ENCODE measurements at regions not wholly inside any gene's neighbourhood (a gene's known extent, or its start where the extent isn't known, plus 50 kb on each side); places are given as distances from the start of the nearest gene placed in this dataset.

DNA sequence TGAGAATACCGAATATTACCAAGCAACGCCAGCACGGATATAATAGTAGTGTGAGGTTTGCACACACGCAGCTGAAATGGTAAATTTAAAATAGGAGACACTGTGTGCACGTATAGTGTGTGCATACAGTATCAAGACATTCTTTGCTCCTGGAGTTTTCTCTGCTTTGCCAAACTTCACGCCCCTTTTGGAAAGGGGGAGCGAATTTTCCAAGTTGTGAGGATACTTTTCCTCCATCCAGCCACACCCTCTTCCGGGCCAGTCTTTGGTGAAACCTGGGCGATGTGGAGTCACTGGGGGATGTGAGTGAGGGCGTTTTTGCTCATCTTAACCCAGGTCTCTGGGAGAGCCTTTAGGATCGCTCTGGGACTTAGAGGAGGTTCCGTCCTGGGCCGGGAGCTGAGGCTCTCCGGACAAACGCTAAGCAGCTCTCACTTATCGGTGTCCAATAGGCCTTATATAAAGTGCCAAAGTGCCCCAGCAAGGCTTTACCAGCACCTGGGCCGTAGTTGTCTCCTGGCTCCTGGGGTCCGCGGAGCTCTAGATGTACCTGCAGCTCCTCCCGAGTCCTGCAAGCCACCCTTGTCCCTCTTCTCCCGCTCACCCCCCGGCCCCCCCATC, 160.0 kb upstream of the MKI67 start:
- CTCF ChIA-PET: interaction anchor here (1.5 kb wide), 1 partner anchor 12 kb away, joined by 3 read pairs; no protein-coding TSS in a partner anchor
- Mint-ChIP-seq H3K27ac (no peak overlapping the region), H3K36me3 (ENCODE audit: low read depth) (no peaks in the 10 kb centered on the region), H3K4me3 (no peak overlapping the region), H3K4me1 (ENCODE audit: low read depth) (no peaks in the 10 kb centered on the region), H3K9me3 (ENCODE audit: insufficient read depth) (no peaks in the 10 kb centered on the region), H3K27me3 (ENCODE audit: low read depth) (peaks cover 34% of the 10 kb centered on the region)
- DNase-seq (no peak), ATAC-seq (peak; percentile 15)
- POLR2A ChIA-PET: interaction anchor here (0.6 kb wide), 1 partner anchor 1419 kb away, joined by 4 read pairs; no protein-coding TSS in a partner anchor

DNA sequence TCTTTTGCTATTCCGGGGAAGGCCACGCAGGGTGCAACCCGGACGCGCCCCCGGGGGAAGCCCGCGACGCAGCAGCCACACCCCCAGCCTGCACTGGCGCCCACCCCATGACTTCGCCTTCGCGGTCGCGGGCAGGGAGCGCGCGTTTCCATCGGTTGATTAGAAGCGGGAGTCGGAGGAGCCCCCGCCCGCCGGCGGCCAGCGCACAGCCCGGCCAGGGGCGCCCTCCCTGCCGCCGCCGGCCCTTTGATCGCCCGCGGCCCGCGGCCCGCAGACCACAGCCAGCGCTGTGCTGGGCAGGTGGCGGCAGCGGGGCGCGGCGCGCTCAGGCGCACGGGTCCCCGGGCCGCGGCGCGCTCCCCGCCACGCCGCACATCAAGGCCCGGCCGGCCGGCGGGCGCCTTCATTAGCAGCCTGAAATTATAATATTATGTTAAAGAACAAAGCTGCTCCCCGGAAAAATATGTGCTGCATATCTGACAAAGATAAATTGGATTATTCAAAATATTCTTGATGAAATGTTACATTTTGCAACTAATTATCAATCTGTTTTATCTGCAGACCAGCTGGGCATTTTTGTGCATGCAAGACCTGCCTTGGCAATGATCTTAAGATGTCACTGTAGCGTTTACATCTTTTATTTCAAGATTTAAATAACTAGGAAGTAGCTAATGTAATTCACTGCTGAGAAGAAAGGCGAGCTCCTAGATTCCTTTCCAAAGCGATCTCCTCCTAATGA, 160.7 kb upstream of the MKI67 start:
- ChIA-PET POLR2A (interaction anchor here (0.6 kb wide), 1 partner anchor 1418 kb away, joined by 4 read pairs; no protein-coding TSS in a partner anchor), CTCF (interaction anchor here (1.5 kb wide), 1 partner anchor 12 kb away, joined by 3 read pairs; no protein-coding TSS in a partner anchor)
- H3K27me3 Mint-ChIP-seq (ENCODE audit: low read depth): peaks cover 32% of the 10 kb centered on the region
- H3K9me3 Mint-ChIP-seq (ENCODE audit: insufficient read depth): no peaks in the 10 kb centered on the region
- DNase-seq (no peak), ATAC-seq (no peak)
- H3K4me1 Mint-ChIP-seq (ENCODE audit: low read depth): no peaks in the 10 kb centered on the region
- H3K36me3 Mint-ChIP-seq (ENCODE audit: low read depth): no peaks in the 10 kb centered on the region
- H3K27ac Mint-ChIP-seq: no peak overlapping the region
- H3K4me3 Mint-ChIP-seq: no peak overlapping the region

DNA sequence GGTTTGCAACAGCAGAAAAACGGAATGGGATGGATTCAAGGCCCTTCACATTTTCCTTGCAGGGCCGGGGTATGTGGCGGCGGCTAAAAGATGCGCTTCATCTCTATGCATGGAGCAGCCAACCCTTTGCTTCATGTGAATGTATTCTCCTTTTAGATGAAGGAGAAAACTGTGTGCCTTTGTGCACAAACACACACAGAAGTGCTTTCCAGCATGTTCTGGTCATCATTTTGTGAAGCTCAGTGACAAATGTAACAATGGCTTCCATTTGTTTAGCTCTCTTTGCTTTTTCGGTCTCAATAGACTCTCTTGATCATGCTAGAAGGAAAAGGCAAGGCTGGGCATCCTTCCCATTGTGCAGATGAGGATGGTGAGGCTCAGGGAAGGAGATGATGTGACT, 161.7 kb upstream of the MKI67 start:
- Mint-ChIP-seq H3K27me3 (ENCODE audit: low read depth) (peaks cover 32% of the 10 kb centered on the region), H3K4me1 (ENCODE audit: low read depth) (no peaks in the 10 kb centered on the region), H3K4me3 (no peak overlapping the region), H3K9me3 (ENCODE audit: insufficient read depth) (no peaks in the 10 kb centered on the region), H3K36me3 (ENCODE audit: low read depth) (no peaks in the 10 kb centered on the region), H3K27ac (no peak overlapping the region)
- no peak for ATAC-seq
- POLR2A ChIA-PET: no interaction called here
- no peak for DNase-seq
- CTCF ChIA-PET: interaction anchor here (1.5 kb wide), 1 partner anchor 13 kb away, joined by 3 read pairs; no protein-coding TSS in a partner anchor

DNA sequence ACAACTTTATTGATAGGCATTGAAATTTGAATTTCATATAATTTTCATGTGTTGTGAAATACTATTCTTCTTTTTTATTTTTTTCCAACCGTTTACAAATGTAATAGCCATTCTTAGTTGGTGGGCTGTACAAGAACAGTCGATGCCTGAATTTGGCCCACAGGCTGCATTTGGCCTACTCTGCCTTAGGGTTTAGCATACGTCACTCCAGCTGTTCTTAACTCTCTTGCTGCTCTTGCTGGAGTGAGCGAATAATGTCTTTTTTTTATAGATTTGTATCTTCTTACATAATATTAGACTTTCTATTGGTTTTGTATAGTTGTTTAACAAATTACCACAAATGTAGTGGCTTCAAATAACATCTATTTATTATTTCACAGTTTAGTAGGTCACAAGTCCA, 163.4 kb upstream of the MKI67 start:
- DNase-seq (no peak), ATAC-seq (no peak)
- Mint-ChIP-seq H3K27ac (no peak overlapping the region), H3K4me1 (ENCODE audit: low read depth) (no peaks in the 10 kb centered on the region), H3K27me3 (ENCODE audit: low read depth) (peaks cover 32% of the 10 kb centered on the region), H3K9me3 (ENCODE audit: insufficient read depth) (no peaks in the 10 kb centered on the region), H3K4me3 (no peak overlapping the region), H3K36me3 (ENCODE audit: low read depth) (no peaks in the 10 kb centered on the region)
- CTCF ChIA-PET: interaction anchor here (0.9 kb wide), 1 partner anchor 25 kb away, joined by 3 read pairs; no protein-coding TSS in a partner anchor
- POLR2A ChIA-PET: no interaction called here

DNA sequence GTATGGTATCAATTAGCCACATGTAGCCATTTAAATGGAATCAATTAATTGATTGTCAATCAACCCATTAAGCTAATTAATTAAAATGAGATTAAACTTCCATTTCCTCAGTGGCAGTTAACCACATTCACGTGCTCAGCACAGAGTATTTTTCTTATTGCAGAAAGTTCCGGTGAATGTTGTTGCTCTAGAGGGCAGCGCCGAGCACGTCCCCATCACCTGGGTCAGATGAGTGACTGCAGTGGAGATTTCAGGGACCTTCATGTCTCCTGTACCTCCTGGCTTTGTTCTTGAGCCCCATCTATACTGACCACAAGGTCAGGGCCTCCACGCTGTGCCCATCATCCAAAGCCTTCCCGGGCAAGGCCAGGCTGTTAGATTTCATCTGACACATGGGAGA, 168.8 kb upstream of the MKI67 start:
- CTCF ChIA-PET: no interaction called here
- no peaks in the 10 kb centered on the region for H3K36me3 Mint-ChIP-seq (ENCODE audit: low read depth)
- no peak overlapping the region for H3K4me3 Mint-ChIP-seq
- POLR2A ChIA-PET: no interaction called here
- H3K27me3 Mint-ChIP-seq (ENCODE audit: low read depth): no peaks in the 10 kb centered on the region
- DNase-seq (no peak), ATAC-seq (no peak)
- no peak overlapping the region for H3K27ac Mint-ChIP-seq
- H3K9me3 Mint-ChIP-seq (ENCODE audit: insufficient read depth): no peaks in the 10 kb centered on the region
- H3K4me1 Mint-ChIP-seq (ENCODE audit: low read depth): no peaks in the 10 kb centered on the region

DNA sequence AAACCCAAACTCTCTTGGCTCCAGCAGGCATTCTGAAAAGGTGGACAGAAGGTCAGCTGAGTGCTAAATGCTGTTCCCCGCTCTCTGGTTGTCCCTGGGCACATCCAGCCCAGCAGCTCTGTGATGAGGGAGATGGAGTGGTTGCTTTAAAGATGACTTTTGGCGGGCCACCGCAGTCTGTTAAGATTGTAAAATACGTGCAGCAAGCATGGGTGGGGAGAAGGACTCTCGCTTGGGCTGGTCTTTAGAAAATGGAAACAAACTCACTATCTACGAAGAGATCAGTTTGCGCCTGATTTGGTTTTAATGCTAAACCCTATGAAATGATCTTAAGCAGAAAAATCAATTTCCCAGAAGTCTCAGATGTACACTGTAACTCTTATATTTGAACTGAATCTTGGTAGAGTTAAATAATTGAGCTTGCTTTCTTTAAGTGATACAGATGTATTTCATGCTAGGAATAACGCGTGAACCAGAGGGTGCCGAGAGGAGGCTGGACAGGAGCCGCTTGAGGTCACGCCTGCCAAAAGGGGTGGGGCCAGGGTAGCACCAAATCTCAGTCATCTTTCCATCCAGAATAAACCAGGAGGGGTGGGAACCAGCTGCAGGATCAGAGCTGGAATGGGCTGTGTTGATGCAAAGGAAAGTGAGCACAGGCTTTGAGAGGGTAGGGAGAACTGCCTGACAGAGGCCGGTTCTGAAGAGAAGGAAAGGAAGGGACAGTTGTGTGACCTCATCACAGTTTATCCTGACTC, 170.2 kb upstream of the MKI67 start:
- no peak for ATAC-seq
- Mint-ChIP-seq H3K9me3 (ENCODE audit: insufficient read depth) (no peaks in the 10 kb centered on the region), H3K4me1 (ENCODE audit: low read depth) (no peaks in the 10 kb centered on the region), H3K36me3 (ENCODE audit: low read depth) (no peaks in the 10 kb centered on the region), H3K27ac (no peak overlapping the region), H3K4me3 (no peak overlapping the region), H3K27me3 (ENCODE audit: low read depth) (no peaks in the 10 kb centered on the region)
- POLR2A ChIA-PET: interaction anchor here (0.7 kb wide), 1 partner anchor 34 kb away, joined by 3 read pairs; no protein-coding TSS in a partner anchor
- no peak for DNase-seq
- CTCF ChIA-PET: no interaction called here

DNA sequence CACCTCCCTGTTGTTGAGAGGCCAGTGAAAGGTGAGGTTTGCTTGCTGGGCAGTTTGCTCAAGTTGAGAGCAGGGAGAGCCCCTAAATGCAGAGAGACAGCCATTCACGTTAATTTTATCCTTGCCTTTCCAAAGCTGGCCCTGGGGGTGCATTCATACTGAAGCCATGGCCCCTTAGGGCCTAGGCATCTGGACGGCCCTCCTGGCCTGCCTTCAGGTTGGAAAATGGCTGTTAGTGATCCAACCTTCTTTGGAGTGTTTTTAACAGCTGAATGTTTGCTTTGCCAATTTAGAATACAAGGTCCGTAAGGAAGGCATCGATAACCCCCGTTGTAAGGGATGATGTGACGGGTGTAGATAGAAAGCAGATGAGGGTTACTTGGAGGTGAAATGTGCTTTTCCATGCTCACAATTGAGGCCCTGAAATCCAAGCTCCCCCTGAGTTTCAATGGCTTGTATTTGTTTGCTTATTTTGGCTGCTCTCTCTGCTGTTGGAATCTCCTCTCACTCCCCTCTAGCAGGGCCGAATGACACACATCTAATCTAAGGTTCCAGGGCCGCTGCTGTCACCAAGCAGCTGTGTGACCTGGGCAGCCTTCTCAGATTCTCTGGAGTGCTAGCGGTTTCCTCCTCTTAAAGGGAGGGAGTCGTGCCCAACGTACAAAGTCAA, 171.6 kb upstream of the MKI67 start:
- Mint-ChIP-seq H3K27me3 (ENCODE audit: low read depth) (no peaks in the 10 kb centered on the region), H3K36me3 (ENCODE audit: low read depth) (no peaks in the 10 kb centered on the region), H3K4me1 (ENCODE audit: low read depth) (no peaks in the 10 kb centered on the region), H3K4me3 (no peak overlapping the region), H3K9me3 (ENCODE audit: insufficient read depth) (no peaks in the 10 kb centered on the region), H3K27ac (no peak overlapping the region)
- POLR2A ChIA-PET: no interaction called here
- ATAC-seq (no peak), DNase-seq (no peak)
- CTCF ChIA-PET: no interaction called here

DNA sequence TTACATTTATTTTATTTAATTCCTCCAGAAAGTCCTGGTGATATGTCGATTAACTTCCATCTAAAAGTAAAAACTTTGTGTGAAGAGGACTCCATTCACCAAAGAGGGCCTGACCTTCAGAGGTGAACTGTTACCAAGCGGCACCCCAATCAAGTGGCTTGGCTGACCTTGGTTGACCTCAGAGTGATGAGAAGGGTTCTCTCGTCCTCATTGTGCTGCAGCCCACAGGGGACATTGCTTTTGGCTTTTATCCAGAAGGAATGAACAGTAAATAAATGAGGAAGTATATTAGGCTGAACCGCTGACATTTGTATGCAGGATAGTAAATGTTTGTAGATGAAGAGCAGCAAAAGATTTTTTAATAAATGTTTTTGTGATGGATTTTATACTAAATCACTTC, 172.4 kb upstream of the MKI67 start:
- ChIA-PET POLR2A (no interaction called here), CTCF (no interaction called here)
- H3K36me3 Mint-ChIP-seq (ENCODE audit: low read depth): no peaks in the 10 kb centered on the region

DNA sequence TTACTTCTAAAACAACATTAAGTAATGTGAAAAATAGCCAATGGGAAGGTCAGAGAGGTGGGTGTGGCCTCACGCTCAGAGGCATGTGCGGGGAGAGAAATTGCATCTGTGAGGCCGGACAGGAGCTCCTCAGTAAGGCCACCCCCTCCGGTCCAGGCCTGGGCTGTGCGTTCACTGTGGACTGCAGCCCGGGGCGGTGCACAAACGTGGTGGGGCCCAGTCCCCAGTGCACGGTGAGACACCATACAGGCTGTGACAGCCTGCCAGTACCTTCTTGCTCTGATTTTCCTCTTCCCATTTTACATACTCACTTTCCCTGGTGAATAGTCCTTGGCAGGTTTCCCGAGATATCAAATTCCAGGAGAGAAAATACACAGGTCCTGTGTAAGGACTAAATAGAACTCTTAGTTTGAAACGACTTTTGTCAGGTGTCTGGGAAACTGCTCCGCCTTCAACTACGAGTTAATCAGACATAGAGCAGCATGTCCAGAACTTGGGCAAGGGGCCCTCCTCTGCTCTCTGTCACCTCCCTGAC, 174.1 kb upstream of the MKI67 start:
- CTCF ChIA-PET: interaction anchor here (1.0 kb wide), 1 partner anchor 12 kb away, joined by 3 read pairs; no protein-coding TSS in a partner anchor
- H3K4me3 Mint-ChIP-seq: no peak overlapping the region
- no peaks in the 10 kb centered on the region for H3K36me3 Mint-ChIP-seq (ENCODE audit: low read depth)
- no peak for ATAC-seq
- no peaks in the 10 kb centered on the region for H3K27me3 Mint-ChIP-seq (ENCODE audit: low read depth)
- no peaks in the 10 kb centered on the region for H3K9me3 Mint-ChIP-seq (ENCODE audit: insufficient read depth)
- H3K27ac Mint-ChIP-seq: no peak overlapping the region
- POLR2A ChIA-PET: no interaction called here
- DNase-seq: no peak
- H3K4me1 Mint-ChIP-seq (ENCODE audit: low read depth): no peaks in the 10 kb centered on the region

More for the DNA sequence above, 172.4 kb upstream of the MKI67 start:
- no peak overlapping the region for H3K4me3 Mint-ChIP-seq
- H3K27me3 Mint-ChIP-seq (ENCODE audit: low read depth): no peaks in the 10 kb centered on the region
- no peak overlapping the region for H3K27ac Mint-ChIP-seq
- DNase-seq: no peak
- H3K4me1 Mint-ChIP-seq (ENCODE audit: low read depth): no peaks in the 10 kb centered on the region
- no peaks in the 10 kb centered on the region for H3K9me3 Mint-ChIP-seq (ENCODE audit: insufficient read depth)
- ATAC-seq: no peak

DNA sequence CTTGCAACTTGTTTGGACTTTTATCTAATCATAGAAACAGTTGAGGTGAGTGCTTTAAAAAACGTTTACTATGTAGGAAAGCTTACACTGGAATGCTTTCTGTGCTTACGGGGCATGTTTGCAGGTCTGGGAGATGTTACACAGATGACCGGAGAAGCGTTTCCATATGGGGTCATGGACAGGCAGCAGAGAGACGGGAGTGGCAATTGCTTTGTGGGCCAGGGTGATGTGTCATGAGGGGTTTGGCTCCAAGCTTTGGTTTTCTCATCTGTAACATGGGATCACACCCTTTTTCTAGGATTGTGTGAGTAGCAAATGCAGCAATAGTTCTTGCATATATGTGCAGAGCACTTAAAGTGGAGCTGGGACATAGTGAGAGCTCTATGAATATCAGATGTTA, 174.8 kb upstream of the MKI67 start:
- H3K27me3 Mint-ChIP-seq (ENCODE audit: low read depth): no peaks in the 10 kb centered on the region
- no peak overlapping the region for H3K4me3 Mint-ChIP-seq
- DNase-seq (no peak), ATAC-seq (no peak)
- H3K27ac Mint-ChIP-seq: no peak overlapping the region
- no peaks in the 10 kb centered on the region for H3K36me3 Mint-ChIP-seq (ENCODE audit: low read depth)
- CTCF ChIA-PET: interaction anchor here (1.0 kb wide), 1 partner anchor 12 kb away, joined by 3 read pairs; no protein-coding TSS in a partner anchor
- H3K4me1 Mint-ChIP-seq (ENCODE audit: low read depth): no peaks in the 10 kb centered on the region
- POLR2A ChIA-PET: no interaction called here
- no peaks in the 10 kb centered on the region for H3K9me3 Mint-ChIP-seq (ENCODE audit: insufficient read depth)

DNA sequence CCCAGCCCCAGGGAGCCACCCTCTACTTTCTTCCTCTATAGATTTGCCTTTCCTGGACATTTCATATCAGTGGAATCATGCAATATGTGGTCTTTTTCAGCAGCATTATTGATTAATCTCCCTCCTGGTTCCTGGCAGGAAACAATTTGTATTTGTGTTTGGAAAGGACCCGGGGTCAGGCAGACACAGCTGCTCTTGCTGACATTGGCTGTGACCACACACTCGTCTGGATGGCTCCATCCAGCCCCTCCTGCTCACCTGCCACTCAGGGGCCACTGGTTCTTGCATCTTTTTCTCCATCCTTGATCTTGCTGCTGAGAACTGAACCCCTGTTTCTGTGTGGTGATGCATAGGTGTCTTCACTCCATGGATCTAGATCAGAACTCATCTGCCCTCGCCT, 176.6 kb upstream of the MKI67 start:
- Mint-ChIP-seq H3K27me3 (ENCODE audit: low read depth) (no peaks in the 10 kb centered on the region), H3K4me3 (no peak overlapping the region), H3K9me3 (ENCODE audit: insufficient read depth) (no peaks in the 10 kb centered on the region), H3K36me3 (ENCODE audit: low read depth) (no peaks in the 10 kb centered on the region), H3K27ac (no peak overlapping the region), H3K4me1 (ENCODE audit: low read depth) (no peaks in the 10 kb centered on the region)
- ChIA-PET CTCF (no interaction called here), POLR2A (no interaction called here)
- DNase-seq (no peak), ATAC-seq (no peak)
